BE2C (cell line): ENCODE measurements at regions not wholly inside any gene's neighbourhood (a gene's known extent, or its start where the extent isn't known, plus 50 kb on each side); places are given as distances from the start of the nearest gene placed in this dataset.
A peak's percentile ranks its signal among the peaks of the same experiment; 100 is the strongest.
"Not testable (repeated sequence)": the region's sequence is repeated elsewhere in the genome, so short reads cannot be mapped to it uniquely, and the experiment has no call there.

Source experiments
- DNase-seq: peaks from one replicate; pipeline ENCODE4 v3.0.0-alpha.2; 2020
- H3K27me3 ChIP-seq: fragments of 250-450 bp; sonication (Bioruptor Pico); 2 replicates; pipeline ENCODE4 v1.5.1; 2020; ENCODE audit warnings: mild to moderate bottlenecking
- H3K36me3 ChIP-seq: fragments of 250-450 bp; sonication (Bioruptor Pico); 2 replicates; pipeline ENCODE4 v1.5.1; 2020; ENCODE audit warnings: mild to moderate bottlenecking
- H3K4me1 ChIP-seq: fragments of 250-450 bp; sonication (Bioruptor Pico); 2 replicates; pipeline ENCODE4 v1.5.1; 2020
- H3K4me3 ChIP-seq: 2 replicates; pipeline ENCODE4 v1.5.1; 2011; ENCODE audit warnings: low read depth, low read length
- H3K9me3 ChIP-seq: fragments of 250-450 bp; sonication (Bioruptor Pico); 2 replicates; pipeline ENCODE4 v1.5.1; 2020
- CTCF ChIP-seq: IDR thresholded peaks from 2 replicates; pipeline ENCODE4 v1.5.1; 2012; ENCODE audit warnings: mild to moderate bottlenecking, low read depth, low read length

DNA sequence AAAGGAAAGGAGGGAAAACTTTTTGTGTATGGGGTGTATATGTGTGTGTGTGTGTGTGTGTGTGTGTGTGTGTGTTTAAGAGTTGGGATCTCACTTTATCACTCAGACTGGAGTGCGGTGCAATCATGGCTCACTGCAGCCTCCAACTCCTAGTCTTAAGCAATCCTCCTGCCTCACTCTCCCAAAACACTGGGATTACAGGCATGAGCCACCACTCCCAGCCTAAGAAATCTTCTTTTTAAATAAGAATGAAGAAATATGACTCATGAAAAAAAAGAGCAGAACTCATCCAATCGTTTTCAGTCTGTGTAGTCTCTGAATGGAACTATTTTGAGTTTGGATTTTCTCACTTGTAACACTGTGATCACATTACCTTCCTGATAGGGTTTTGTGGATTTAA lies 601.5 kb downstream of the ACTL7B start:
- Histone ChIP-seq H3K9me3 (no peaks in the 10 kb centered on the region), H3K36me3 (no peaks in the 10 kb centered on the region), H3K4me3 (no peak overlapping the region), H3K4me1 (no peaks in the 10 kb centered on the region), H3K27me3 (no peaks in the 10 kb centered on the region)
- DNase-seq = no peak
- TF ChIP-seq CTCF = no peak

- DNase-seq, H3K9me3 ChIP-seq, H3K4me3 ChIP-seq, H3K27me3 ChIP-seq, H3K36me3 ChIP-seq, H3K4me1 ChIP-seq: not testable (repeated sequence)
These were observed 608.4 kb downstream of the ACTL7B start for GRCh38 chr9:108247391-108247790.

DNA sequence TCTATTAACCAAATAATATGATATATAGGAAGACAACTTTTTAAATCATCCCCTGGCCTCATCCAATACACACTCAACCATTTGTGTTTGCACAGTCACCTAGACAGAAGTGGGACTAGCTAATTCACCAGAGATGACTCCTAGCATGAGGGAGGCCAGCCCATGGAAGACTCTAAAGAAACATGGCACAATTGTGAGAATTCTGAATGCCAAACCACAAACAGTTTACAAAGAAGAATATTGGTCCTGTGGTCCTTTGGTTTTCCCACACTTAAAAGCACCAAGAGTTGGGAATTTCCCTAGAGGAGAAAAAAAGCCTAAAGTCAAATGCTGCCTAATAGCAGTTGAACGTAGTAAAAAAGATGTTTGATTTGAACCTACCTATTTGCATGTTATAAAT lies 609.9 kb downstream of the ACTL7B start:
- H3K27me3 ChIP-seq = no peaks in the 10 kb centered on the region
- H3K4me1 ChIP-seq = no peaks in the 10 kb centered on the region
- no peak for DNase-seq
- no peaks in the 10 kb centered on the region for H3K36me3 ChIP-seq
- no peak overlapping the region for H3K4me3 ChIP-seq
- TF ChIP-seq CTCF = no peak
- H3K9me3 ChIP-seq = no peaks in the 10 kb centered on the region

DNA sequence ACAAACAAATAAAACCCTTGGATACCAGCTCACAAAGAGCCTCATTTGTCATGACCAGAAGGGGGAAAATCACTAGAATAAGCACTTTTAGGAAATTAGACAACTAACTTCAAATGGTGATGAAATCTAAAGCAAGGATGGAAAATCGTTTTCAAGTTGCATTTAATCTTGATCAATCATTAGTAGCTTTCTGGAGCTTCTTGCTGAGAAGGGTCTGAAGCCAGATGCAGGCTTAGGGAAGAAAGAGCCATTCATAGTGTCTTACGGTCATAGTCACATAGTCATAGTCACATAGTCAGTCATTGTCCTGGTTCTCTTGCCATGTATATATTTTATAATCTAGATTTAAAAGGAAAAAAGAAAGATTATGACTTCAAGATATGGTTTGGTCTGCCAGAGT lies 610.5 kb downstream of the ACTL7B start:
- Histone ChIP-seq H3K4me1 (no peaks in the 10 kb centered on the region), H3K27me3 (no peaks in the 10 kb centered on the region), H3K9me3 (no peaks in the 10 kb centered on the region), H3K36me3 (no peaks in the 10 kb centered on the region), H3K4me3 (no peak overlapping the region)
- TF ChIP-seq CTCF = no peak
- DNase-seq = no peak

GRCh38 chr9:108244686-108245085 lies 611.1 kb downstream of the ACTL7B start:
- TF ChIP-seq CTCF = no peak
- no peaks in the 10 kb centered on the region for H3K36me3 ChIP-seq
- no peak for DNase-seq
- no peaks in the 10 kb centered on the region for H3K4me1 ChIP-seq
- H3K9me3 ChIP-seq = no peaks in the 10 kb centered on the region
- H3K4me3 ChIP-seq = no peak overlapping the region
- no peaks in the 10 kb centered on the region for H3K27me3 ChIP-seq

DNA sequence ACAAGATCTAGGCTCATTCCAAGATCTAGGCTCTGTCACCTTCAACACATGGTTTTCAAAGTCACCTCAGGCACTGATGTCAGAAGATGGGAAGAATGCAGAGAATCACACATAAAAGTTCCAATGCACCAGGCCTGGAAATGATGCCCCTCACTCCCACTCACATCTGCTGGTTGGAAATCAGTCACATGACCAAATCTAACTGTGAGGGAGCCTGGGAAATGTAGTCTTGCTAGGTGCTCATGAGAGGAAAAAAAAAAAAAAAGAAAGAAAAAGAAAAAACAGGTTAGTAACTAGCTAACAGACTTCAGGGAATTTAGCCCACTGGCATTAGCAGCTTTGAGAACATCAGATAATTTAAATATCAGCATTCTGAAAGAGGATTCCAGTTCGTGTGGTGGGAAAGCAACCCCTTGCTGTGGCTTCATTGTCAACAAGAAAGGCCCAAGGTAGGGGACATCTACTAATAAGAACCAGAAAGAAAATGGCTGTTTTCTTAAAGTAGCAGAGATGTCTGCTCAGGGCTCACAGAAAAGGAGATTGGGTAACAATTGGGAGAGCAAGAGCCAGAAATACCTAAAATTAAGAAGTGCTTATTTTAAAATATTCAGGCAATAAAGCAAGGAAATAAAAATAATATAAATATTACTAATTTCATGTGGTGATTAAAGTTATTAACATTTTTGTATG lies 614.3 kb downstream of the ACTL7B start:
- no peak for TF ChIP-seq CTCF
- Histone ChIP-seq H3K4me1 (no peaks in the 10 kb centered on the region), H3K36me3 (no peaks in the 10 kb centered on the region), H3K9me3 (no peaks in the 10 kb centered on the region), H3K27me3 (no peaks in the 10 kb centered on the region), H3K4me3 (no peak overlapping the region)
- DNase-seq = peak; percentile 29
